ENCODE measurements at regions not wholly inside any gene's neighbourhood (a gene's known extent, or its start where the extent isn't known, plus 50 kb on each side); places are given as distances from the start of the nearest gene placed in this dataset.

DNA sequence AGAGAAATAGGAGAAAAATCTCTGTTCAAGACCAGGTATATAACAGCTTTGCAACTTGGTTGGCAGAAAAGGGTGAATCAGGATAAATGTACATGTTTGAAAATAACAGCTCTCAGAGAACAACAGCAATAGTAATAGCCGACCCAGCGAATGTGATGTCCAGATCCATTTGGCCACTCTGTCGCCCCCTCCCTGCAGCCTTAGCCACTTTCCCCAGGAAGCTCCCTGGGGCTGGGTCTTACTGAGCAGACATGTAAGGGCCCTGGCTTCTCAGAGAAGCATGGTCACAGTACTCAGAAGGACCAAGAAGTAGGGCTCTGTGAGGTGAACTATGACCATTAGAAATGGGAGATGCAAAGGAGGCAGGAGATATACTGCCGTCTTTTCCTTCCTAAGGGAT lies 154.1 kb upstream of the SNX19 start:
- Histone ChIP-seq H3K9ac (ENCODE audit: insufficient read depth in 1 of 2, low read length in 2 of 2) (no peak overlapping the region), H3K36me3 (ENCODE audit: control insufficient read depth in 4 of 4, insufficient read depth in 4 of 4, low read length in 4 of 4) (no peaks in the 10 kb centered on the region), H3K4me3 (no peak overlapping the region), H3K9me3 (ENCODE audit: control insufficient read depth in 4 of 4, insufficient read depth in 3 of 4, low read length in 3 of 4) (no peaks in the 10 kb centered on the region), H3K27ac (ENCODE audit: low read depth in 1 of 2, low read length in 1 of 2) (no peak overlapping the region), H3K4me1 (ENCODE audit: control insufficient read depth in 5 of 5, insufficient read depth in 5 of 5, low read length in 5 of 5) (no peaks in the 10 kb centered on the region), H3K27me3 (ENCODE audit: control insufficient read depth in 3 of 3, insufficient read depth in 3 of 3, low read length in 2 of 3) (peaks cover 0 to 4% (median 3%) of the 10 kb centered on the region in 3 donors)
- DNase-seq (no peak), ATAC-seq (ENCODE audit: insufficient read depth, low FRiP score) (no peak)
- TF ChIP-seq, protein P1, sequence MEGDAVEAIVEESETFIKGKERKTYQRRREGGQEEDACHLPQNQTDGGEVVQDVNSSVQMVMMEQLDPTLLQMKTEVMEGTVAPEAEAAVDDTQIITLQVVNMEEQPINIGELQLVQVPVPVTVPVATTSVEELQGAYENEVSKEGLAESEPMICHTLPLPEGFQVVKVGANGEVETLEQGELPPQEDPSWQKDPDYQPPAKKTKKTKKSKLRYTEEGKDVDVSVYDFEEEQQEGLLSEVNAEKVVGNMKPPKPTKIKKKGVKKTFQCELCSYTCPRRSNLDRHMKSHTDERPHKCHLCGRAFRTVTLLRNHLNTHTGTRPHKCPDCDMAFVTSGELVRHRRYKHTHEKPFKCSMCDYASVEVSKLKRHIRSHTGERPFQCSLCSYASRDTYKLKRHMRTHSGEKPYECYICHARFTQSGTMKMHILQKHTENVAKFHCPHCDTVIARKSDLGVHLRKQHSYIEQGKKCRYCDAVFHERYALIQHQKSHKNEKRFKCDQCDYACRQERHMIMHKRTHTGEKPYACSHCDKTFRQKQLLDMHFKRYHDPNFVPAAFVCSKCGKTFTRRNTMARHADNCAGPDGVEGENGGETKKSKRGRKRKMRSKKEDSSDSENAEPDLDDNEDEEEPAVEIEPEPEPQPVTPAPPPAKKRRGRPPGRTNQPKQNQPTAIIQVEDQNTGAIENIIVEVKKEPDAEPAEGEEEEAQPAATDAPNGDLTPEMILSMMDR (IDR thresholded peaks at IDR 0.05; ENCODE audit: control extremely low read depth, extremely low read depth) = no peak
- 78 to 87% methylated on average over 4 of the region's 4 CpGs for WGBS, 2 donors

DNA sequence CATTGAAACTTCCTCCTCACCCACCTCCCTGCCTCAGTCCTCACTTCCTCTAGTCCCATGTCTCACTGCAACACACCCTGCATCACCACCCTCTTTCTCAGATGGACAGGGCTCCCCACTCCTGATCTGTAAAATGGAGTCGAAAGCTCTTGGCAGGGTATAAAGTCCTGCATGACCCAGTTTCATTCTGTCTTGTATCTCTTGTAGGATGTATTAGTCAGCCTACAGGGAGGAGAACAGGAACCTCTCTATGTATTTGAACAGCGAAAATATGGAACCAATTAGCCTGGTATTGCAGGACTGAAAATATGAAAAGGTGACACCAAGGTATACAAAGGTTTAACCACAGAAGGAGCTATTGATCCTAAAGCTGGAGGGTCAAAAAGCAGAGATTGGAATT lies 156.9 kb upstream of the SNX19 start:
- H3K9ac ChIP-seq (ENCODE audit: insufficient read depth in 1 of 2, low read length in 2 of 2) = no peak overlapping the region
- no peaks in the 10 kb centered on the region for H3K4me1 ChIP-seq (ENCODE audit: control insufficient read depth in 5 of 5, insufficient read depth in 5 of 5, low read length in 5 of 5)
- TF ChIP-seq, protein P1 (IDR thresholded peaks at IDR 0.05; ENCODE audit: control extremely low read depth, extremely low read depth) = no peak
- H3K27ac ChIP-seq (ENCODE audit: low read depth in 1 of 2, low read length in 1 of 2) = no peak overlapping the region
- WGBS, 2 donors = 89 to 91% methylated on average over 2 of the region's 2 CpGs
- no peak for ATAC-seq (ENCODE audit: insufficient read depth, low FRiP score)
- peaks cover 0 to 2% (median 0%) of the 10 kb centered on the region in 4 donors for H3K9me3 ChIP-seq (ENCODE audit: control insufficient read depth in 4 of 4, insufficient read depth in 3 of 4, low read length in 3 of 4)
- no peaks in the 10 kb centered on the region for H3K36me3 ChIP-seq (ENCODE audit: control insufficient read depth in 4 of 4, insufficient read depth in 4 of 4, low read length in 4 of 4)
- peaks cover 0 to 4% (median 3%) of the 10 kb centered on the region in 3 donors for H3K27me3 ChIP-seq (ENCODE audit: control insufficient read depth in 3 of 3, insufficient read depth in 3 of 3, low read length in 2 of 3)
- H3K4me3 ChIP-seq = no peak overlapping the region
- DNase-seq = no peak

DNA sequence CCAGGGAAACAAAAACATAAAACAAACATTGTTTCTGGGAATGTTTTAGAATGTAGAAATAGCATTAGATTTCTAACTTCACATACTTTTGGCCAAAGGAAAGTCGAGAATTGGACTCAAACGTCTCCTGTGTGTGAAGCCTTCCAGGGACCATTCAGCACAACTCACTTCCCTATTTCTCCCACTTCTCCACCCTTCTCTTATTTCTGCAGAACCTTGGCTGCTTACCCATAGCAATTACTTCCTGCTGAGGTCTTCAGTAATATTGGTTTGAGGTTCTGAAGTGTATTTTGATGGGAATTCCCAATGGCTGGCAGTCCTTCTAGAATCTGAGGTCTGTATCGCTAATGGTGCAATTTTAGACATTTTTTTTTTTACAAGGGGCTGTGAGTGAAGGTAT lies 158.3 kb upstream of the SNX19 start:
- Histone ChIP-seq H3K4me1 (ENCODE audit: control insufficient read depth in 5 of 5, insufficient read depth in 5 of 5, low read length in 5 of 5) (no peaks in the 10 kb centered on the region), H3K27ac (ENCODE audit: low read depth in 1 of 2, low read length in 1 of 2) (no peak overlapping the region), H3K9me3 (ENCODE audit: control insufficient read depth in 4 of 4, insufficient read depth in 3 of 4, low read length in 3 of 4) (peaks cover 0 to 3% (median 0%) of the 10 kb centered on the region in 4 donors), H3K9ac (ENCODE audit: insufficient read depth in 1 of 2, low read length in 2 of 2) (no peak overlapping the region), H3K36me3 (ENCODE audit: control insufficient read depth in 4 of 4, insufficient read depth in 4 of 4, low read length in 4 of 4) (no peaks in the 10 kb centered on the region), H3K27me3 (ENCODE audit: control insufficient read depth in 3 of 3, insufficient read depth in 3 of 3, low read length in 2 of 3) (peaks cover 0 to 4% (median 3%) of the 10 kb centered on the region in 3 donors), H3K4me3 (no peak overlapping the region)
- ATAC-seq (ENCODE audit: insufficient read depth, low FRiP score) (no peak), DNase-seq (no peak)
- TF ChIP-seq, protein P1 (IDR thresholded peaks at IDR 0.05; ENCODE audit: control extremely low read depth, extremely low read depth) = no peak
- 41 to 51% methylated on average over 3 of the region's 3 CpGs for WGBS, 2 donors

DNA sequence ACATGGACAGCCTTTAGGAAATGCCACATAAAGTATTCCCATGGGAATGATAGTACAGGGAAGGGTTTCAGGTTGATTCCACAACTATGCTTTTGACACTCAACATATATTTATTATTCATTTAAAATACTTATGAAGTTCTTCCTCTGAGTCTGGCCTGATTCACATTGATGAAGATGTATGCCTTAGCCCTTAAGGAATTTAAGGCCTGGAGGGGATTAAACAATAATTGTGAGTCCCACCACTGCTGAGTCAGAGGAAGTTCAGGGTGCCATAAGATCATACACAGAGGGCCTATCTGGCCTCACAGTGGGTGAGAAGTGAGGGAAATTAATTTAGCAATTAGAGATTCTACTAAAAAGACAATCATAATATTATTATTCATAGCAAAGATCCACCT lies 161.1 kb upstream of the SNX19 start:
- TF ChIP-seq, protein P1 (IDR thresholded peaks at IDR 0.05; ENCODE audit: control extremely low read depth, extremely low read depth) = no peak
- no peak overlapping the region for H3K27ac ChIP-seq (ENCODE audit: low read depth in 1 of 2, low read length in 1 of 2)
- ATAC-seq (ENCODE audit: insufficient read depth, low FRiP score) = no peak
- no peaks in the 10 kb centered on the region for H3K4me1 ChIP-seq (ENCODE audit: control insufficient read depth in 5 of 5, insufficient read depth in 5 of 5, low read length in 5 of 5)
- H3K9me3 ChIP-seq (ENCODE audit: control insufficient read depth in 4 of 4, insufficient read depth in 3 of 4, low read length in 3 of 4) = peaks cover 0 to 3% (median 1%) of the 10 kb centered on the region in 4 donors
- no peak overlapping the region for H3K9ac ChIP-seq (ENCODE audit: insufficient read depth in 1 of 2, low read length in 2 of 2)
- DNase-seq = no peak
- no peaks in the 10 kb centered on the region for H3K36me3 ChIP-seq (ENCODE audit: control insufficient read depth in 4 of 4, insufficient read depth in 4 of 4, low read length in 4 of 4)
- H3K27me3 ChIP-seq (ENCODE audit: control insufficient read depth in 3 of 3, insufficient read depth in 3 of 3, low read length in 2 of 3) = peaks cover 0 to 4% (median 3%) of the 10 kb centered on the region in 3 donors
- H3K4me3 ChIP-seq = no peak overlapping the region
